Retinal pigment epithelial cell (primary cell): ENCODE measurements at regions not wholly inside any gene's neighbourhood (a gene's known extent, or its start where the extent isn't known, plus 50 kb on each side); places are given as distances from the start of the nearest gene placed in this dataset.
"Not testable (repeated sequence)": the region's sequence is repeated elsewhere in the genome, so short reads cannot be mapped to it uniquely, and the experiment has no call there.

Experiments
- DNase-seq: peaks from one replicate; pipeline ENCODE4 v3.0.0-alpha.2; 2010; ENCODE audit warnings: low read depth
- H3K4me3 ChIP-seq: 2 replicates; pipeline ENCODE4 v1.5.1; 2011; ENCODE audit warnings: mild to moderate bottlenecking, low read length, control low read depth, moderate library complexity
- TF ChIP-seq, protein P1 (sequence below): conservative IDR thresholded peaks from 2 replicates; pipeline ENCODE4 v1.5.1; 2011; ENCODE audit warnings: low read depth, low read length, control low read depth, inconsistent platforms

GRCh38 chr3:31092748-31093589, 198.5 kb upstream of the GADL1 start:
- TF ChIP-seq, protein P1, sequence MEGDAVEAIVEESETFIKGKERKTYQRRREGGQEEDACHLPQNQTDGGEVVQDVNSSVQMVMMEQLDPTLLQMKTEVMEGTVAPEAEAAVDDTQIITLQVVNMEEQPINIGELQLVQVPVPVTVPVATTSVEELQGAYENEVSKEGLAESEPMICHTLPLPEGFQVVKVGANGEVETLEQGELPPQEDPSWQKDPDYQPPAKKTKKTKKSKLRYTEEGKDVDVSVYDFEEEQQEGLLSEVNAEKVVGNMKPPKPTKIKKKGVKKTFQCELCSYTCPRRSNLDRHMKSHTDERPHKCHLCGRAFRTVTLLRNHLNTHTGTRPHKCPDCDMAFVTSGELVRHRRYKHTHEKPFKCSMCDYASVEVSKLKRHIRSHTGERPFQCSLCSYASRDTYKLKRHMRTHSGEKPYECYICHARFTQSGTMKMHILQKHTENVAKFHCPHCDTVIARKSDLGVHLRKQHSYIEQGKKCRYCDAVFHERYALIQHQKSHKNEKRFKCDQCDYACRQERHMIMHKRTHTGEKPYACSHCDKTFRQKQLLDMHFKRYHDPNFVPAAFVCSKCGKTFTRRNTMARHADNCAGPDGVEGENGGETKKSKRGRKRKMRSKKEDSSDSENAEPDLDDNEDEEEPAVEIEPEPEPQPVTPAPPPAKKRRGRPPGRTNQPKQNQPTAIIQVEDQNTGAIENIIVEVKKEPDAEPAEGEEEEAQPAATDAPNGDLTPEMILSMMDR = no peak
- H3K4me3 ChIP-seq = no peak overlapping the region
- DNase-seq = no peak

DNA sequence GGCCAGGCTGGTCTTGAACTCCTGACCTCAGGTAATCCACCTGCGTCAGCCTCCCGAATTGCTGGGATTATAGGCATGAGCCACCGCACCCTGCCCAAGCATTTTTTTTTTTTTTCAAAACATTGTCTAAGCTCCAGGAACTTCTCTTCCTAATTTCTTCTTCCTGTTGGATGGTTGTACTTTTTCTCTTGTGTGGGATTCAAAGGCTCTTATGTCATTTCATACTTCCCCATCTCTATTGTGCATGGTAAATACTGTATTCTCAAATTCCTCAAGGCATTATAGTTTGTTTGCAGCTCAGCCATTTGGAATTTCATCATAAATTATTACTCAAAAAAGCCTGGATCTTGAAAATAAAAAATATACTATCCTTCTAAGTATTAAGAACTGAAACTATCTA, 199.1 kb upstream of the GADL1 start:
- TF ChIP-seq, protein P1 = no peak

GRCh38 chr3:31094048-31094447, 199.6 kb upstream of the GADL1 start:
- DNase-seq = no peak
- H3K4me3 ChIP-seq = no peak overlapping the region
- TF ChIP-seq, protein P1 = no peak

More for the DNA sequence above, 199.1 kb upstream of the GADL1 start:
- no peak overlapping the region for H3K4me3 ChIP-seq
- DNase-seq = no peak

GRCh38 chr3:31095255-31095654, 200.8 kb upstream of the GADL1 start:
- TF ChIP-seq, protein P1 = no peak
- DNase-seq = no peak
- H3K4me3 ChIP-seq = no peak overlapping the region

DNA sequence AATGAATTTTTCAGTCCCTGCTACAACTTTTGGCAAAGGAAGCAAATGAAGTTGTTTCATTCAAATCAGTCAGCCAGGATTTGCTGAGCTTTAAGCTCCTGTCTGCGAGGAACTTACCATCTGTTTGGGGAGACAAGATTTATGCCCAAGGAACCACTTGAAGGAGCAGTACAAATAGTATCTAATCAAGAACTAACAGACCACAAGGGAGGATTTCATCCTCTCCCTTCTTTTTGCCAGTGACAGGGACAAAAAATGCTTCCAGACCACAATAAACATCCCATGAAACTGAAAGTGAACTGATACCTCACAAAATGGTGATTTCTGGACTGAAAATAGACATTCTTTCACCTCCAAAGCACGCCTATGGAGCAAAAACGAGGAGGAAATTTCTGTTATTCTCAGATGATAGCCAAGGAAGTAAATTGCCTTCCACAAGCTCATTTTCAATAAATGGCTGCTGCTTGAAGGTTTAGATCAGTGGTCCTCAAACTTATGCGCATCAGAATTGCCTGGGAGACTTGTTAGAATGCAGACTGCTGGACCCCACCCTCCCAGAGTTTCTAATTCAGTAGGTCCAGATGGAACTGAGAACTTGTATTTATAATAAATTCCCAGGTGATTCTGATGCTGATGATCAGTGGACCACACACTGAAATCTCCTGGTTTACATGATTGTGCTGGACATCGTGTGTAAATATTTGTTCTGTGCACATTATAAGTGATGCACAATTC, 202.4 kb upstream of the GADL1 start:
- DNase-seq = no peak
- H3K4me3 ChIP-seq = no peak overlapping the region
- TF ChIP-seq, protein P1 = no peak

DNA sequence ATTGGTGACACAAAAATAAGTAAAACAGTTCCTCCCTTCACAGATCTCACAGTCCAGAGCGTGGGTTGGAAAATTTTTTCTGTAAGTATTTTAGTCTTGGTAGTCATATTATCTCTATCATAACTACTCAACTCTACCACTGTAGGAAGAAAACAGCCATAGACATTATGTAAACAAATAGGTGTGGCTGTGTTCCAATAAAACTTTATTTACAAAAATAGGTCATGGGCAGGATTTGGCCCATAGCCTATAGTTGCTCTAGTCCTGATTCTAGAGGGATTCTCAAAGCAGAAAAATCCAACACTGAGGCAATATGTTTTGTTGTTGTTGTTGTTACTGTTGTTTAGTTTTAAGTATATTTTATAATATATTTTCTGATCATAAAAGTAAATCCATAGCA, 206.1 kb upstream of the GADL1 start:
- no peak overlapping the region for H3K4me3 ChIP-seq
- DNase-seq = no peak
- TF ChIP-seq, protein P1 = no peak

DNA sequence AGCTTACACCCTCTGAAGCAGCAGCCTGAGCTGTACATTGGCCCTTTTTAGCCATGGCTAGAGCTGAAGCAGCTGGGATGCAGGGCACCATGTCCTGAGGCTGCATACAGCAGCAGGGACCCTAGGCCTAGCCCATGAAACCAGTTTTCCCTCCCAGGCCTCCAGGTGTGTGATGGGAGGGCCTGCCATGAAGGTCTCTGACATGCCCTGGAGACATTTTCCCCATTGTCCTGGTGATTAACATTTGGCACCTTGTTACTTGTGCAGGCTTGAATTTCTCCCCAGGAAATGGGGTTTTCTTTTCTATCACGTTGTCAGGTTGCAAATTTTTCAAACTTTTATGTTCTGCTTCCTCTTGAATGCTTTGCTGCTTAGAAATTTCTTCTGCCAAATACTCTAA, 206.8 kb upstream of the GADL1 start:
- H3K4me3 ChIP-seq, DNase-seq: not testable (repeated sequence)
